Activated CD4-positive, alpha-beta T cell treated with anti-CD3 and anti-CD28 coated beads, Interleukin-2, amount 10 ng/mL, durations not matched to agents 24 days and 14 days (primary cell): ENCODE measurements at regions not wholly inside any gene's neighbourhood (a gene's known extent, or its start where the extent isn't known, plus 50 kb on each side); places are given as distances from the start of the nearest gene placed in this dataset.
"Not testable (repeated sequence)": the region's sequence is repeated elsewhere in the genome, so short reads cannot be mapped to it uniquely, and the experiment has no call there.

ENCODE experiments used
- DNase-seq: peaks from one replicate; pipeline ENCODE4 v3.0.0; 2022
- H3K27ac Mint-ChIP-seq: one replicate; pipeline ENCODE4 v1.8.0; 2022; ENCODE audit warnings: mild to moderate bottlenecking, mixed read lengths
- H3K27me3 Mint-ChIP-seq: one replicate; pipeline ENCODE4 v1.8.0; 2022; ENCODE audit warnings: mixed read lengths
- H3K36me3 Mint-ChIP-seq: one replicate; pipeline ENCODE4 v1.8.0; 2022; ENCODE audit warnings: low read depth, mild to moderate bottlenecking, mixed read lengths
- H3K4me1 Mint-ChIP-seq: one replicate; pipeline ENCODE4 v1.8.0; 2021; ENCODE audit warnings: mixed read lengths
- H3K4me3 Mint-ChIP-seq: one replicate; pipeline ENCODE4 v1.8.0; 2022; ENCODE audit warnings: mild to moderate bottlenecking, moderate library complexity, mixed read lengths
- H3K9me3 Mint-ChIP-seq: one replicate; pipeline ENCODE4 v1.8.0; 2021; ENCODE audit warnings: mixed read lengths
- intact Hi-C: fragments of 100-400 bp; cut with micrococcal nuclease; formaldehyde crosslinking; loops from one replicate; pipeline ENCODE4 v1.15.1; 2023

DNA sequence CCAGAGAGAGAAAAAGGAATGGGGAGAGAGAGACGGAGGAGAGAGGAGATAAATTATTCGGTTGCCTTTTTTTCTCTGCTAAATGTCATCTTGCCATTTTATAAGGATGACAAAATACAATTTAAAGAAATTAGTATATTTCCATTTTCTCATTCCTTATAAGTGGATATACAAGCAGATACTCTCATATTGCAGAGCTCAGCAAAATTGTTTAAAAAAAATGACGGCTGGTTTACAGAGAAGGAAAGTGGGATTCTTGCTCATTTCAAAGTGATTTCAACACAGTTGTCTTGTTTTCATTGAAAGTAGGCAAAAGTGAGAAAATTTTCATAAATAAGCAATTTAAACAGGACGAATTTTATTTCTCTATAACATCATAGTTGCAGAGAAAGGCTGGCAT is 641.9 kb upstream of the CDH6 start:
- Mint-ChIP-seq H3K27ac (no peak overlapping the region), H3K4me1 (no peaks in the 10 kb centered on the region), H3K9me3 (no peaks in the 10 kb centered on the region), H3K4me3 (no peak overlapping the region), H3K36me3 (no peaks in the 10 kb centered on the region), H3K27me3 (no peaks in the 10 kb centered on the region)
- no peak for DNase-seq
- intact Hi-C loops, result no loop called here

DNA sequence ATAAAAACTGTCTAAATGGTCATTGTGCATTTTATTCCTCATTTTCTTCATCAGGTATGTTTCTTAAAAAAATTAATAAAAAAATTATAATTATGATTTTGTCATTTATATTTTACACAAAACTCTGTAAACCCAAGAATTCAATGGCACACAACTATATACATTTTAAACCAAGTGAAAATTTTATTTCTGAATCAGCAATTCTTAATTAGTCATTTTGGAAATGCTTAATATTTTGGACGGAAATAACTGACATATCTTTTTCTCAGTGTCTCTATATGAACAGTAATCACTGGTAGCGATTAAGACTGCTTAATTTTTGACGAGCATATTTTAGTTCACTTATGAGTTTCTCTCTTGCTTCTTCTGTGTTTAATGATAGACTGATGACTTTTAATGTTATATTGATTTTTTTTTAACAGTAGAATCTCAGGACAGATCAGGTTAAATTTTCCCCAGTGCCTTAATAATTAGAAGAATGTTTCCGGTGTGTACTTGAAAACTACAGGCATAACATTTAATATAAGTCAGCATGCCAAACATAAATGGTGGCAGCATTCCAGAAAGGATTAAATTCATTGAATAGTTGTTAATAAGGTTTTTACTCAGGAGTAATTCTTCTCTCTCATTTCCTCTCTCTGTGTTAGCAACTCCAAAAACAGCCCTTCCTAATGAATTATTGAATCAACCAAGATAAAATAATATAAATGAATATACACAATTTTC is 644.7 kb upstream of the CDH6 start:
- Mint-ChIP-seq H3K9me3 (no peaks in the 10 kb centered on the region), H3K36me3 (no peaks in the 10 kb centered on the region), H3K4me3 (no peak overlapping the region), H3K27ac (no peak overlapping the region), H3K27me3 (no peaks in the 10 kb centered on the region), H3K4me1 (no peaks in the 10 kb centered on the region)
- DNase-seq, result no peak
- intact Hi-C loops, result no loop called here

DNA sequence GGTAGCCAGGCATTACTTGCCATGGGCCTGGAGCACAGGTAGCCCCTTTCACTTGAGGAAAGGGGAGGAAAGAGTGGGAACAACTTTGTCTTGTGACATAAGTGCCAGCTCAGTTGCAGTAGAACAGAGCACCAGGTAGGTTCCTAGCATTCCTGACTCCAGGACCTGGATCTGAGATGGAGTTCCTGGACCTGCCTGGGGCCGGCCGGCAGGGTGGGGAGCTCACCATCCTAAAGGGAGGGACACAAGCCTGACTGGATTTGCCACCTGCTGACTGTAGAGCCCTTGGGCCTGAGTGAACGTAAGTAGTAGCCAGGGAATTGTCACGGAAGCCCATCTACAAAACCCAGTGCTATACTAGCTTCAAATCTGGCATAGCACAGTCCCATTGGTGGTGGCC is 653.3 kb upstream of the CDH6 start:
- H3K27me3 Mint-ChIP-seq, result no peaks in the 10 kb centered on the region
- no peaks in the 10 kb centered on the region for H3K36me3 Mint-ChIP-seq
- H3K4me1 Mint-ChIP-seq, result no peaks in the 10 kb centered on the region

DNA sequence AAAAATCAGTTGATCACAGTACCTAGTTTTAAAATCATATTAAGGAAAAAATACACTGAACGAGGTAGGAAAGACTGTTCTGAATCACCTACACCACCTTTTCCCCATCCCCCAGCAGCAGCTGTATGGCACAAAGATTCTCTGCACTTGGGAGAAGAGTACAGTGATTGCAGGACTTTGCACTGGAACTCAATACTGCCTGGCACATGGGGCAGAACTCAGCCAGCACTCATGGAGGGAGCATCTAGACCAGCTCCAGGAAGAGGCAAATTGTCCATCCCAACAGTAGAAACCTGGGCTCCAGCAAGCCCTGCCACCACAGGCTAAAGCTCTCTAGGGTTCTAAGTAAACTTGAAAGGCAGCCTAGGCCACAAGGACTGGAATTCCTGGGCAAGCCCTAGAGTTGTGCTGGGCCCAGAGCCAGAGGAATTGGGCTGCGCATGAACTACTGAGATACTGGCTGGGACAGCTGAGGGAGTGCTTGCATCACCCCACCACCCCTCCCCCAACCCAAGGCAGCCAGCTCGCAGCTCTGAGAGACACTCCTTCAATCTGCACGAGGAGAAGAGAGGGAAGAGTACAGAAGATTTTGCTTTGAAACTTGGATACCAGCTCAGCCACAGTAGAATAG is 654.4 kb upstream of the CDH6 start:
- Mint-ChIP-seq H3K27me3 (no peaks in the 10 kb centered on the region), H3K36me3 (no peaks in the 10 kb centered on the region), H3K4me1 (no peaks in the 10 kb centered on the region), H3K9me3 (peaks cover 5% of the 10 kb centered on the region), H3K27ac (no peak overlapping the region), H3K4me3 (no peak overlapping the region)
- intact Hi-C loops, result no loop called here
- DNase-seq, result no peak

More for the DNA sequence above, 653.3 kb upstream of the CDH6 start:
- no peak for DNase-seq
- intact Hi-C loops, result no loop called here
- Mint-ChIP-seq H3K4me3 (no peak overlapping the region), H3K27ac (no peak overlapping the region), H3K9me3 (peaks cover 5% of the 10 kb centered on the region)

DNA sequence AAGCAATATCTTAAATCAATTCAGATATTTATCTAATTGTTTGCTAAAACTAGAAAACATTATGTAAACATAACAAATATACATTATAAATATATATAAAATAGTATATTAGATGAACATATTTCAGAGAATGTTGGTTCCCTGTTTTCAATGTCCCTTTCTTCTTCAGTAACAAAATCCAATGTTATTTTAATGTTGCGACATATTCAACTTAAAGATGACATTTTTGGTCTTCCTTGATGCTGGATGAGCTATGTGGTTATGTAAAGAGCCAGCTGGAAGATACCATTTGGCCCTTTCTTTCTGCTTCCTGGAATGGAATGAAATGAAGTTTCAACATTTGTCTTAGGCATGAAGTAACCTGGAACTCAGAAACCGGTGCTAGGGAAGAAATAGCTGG is 668.1 kb upstream of the CDH6 start:
- H3K9me3 Mint-ChIP-seq, result peaks cover 5% of the 10 kb centered on the region
- intact Hi-C loops, result no loop called here
- no peak overlapping the region for H3K4me3 Mint-ChIP-seq
- H3K27me3 Mint-ChIP-seq, result no peaks in the 10 kb centered on the region
- H3K4me1 Mint-ChIP-seq, result no peaks in the 10 kb centered on the region
- H3K27ac Mint-ChIP-seq, result no peak overlapping the region
- no peak for DNase-seq
- H3K36me3 Mint-ChIP-seq, result no peaks in the 10 kb centered on the region

DNA sequence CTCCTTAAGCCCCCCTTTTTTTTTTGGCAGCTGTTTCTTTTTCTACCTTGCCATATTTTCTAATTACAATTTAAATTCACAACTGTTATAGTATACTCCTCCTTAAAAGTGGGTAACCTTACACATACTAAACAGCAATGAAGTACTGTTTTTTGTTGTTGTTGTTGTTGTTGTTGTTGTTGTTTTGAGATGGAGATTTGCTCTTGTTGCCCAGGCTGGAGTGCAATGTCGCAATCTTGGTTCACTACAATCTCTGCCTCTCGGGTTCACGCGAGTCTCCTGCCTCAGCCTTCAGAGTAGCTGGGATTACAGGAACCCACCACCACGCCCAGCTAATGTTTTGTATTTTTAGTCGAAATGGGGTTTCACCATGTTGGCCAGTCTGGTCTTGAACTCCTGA is 669.1 kb upstream of the CDH6 start:
- H3K27me3 Mint-ChIP-seq, result no peaks in the 10 kb centered on the region
- intact Hi-C loops, result no loop called here
- H3K4me3 Mint-ChIP-seq, result no peak overlapping the region
- no peak for DNase-seq
- no peak overlapping the region for H3K27ac Mint-ChIP-seq
- peaks cover 3% of the 10 kb centered on the region for H3K9me3 Mint-ChIP-seq
- H3K36me3 Mint-ChIP-seq, result no peaks in the 10 kb centered on the region
- H3K4me1 Mint-ChIP-seq, result no peaks in the 10 kb centered on the region

DNA sequence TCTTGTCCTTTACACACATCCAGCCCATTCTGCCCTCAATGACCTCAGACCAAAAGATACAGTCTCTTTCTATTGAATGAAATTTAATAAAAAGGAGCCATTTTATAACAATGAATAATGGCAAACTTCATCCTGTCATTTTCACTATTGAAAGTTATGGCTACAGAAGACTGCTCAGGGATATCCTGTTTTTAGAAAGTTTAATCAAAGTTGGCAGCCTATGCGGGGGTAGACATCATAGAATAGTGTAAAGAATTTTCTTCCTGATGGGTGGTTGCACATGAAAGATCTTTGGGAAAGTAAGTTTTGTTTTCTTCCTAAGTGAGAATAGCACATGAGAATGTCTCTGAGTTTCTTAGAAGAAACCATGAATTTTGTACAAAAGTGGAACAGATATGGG is 670.4 kb upstream of the CDH6 start:
- no peak overlapping the region for H3K27ac Mint-ChIP-seq
- intact Hi-C loops, result no loop called here
- no peak for DNase-seq
- no peaks in the 10 kb centered on the region for H3K27me3 Mint-ChIP-seq
- no peaks in the 10 kb centered on the region for H3K36me3 Mint-ChIP-seq
- no peak overlapping the region for H3K4me3 Mint-ChIP-seq
- no peaks in the 10 kb centered on the region for H3K4me1 Mint-ChIP-seq
- peaks cover 3% of the 10 kb centered on the region for H3K9me3 Mint-ChIP-seq

DNA sequence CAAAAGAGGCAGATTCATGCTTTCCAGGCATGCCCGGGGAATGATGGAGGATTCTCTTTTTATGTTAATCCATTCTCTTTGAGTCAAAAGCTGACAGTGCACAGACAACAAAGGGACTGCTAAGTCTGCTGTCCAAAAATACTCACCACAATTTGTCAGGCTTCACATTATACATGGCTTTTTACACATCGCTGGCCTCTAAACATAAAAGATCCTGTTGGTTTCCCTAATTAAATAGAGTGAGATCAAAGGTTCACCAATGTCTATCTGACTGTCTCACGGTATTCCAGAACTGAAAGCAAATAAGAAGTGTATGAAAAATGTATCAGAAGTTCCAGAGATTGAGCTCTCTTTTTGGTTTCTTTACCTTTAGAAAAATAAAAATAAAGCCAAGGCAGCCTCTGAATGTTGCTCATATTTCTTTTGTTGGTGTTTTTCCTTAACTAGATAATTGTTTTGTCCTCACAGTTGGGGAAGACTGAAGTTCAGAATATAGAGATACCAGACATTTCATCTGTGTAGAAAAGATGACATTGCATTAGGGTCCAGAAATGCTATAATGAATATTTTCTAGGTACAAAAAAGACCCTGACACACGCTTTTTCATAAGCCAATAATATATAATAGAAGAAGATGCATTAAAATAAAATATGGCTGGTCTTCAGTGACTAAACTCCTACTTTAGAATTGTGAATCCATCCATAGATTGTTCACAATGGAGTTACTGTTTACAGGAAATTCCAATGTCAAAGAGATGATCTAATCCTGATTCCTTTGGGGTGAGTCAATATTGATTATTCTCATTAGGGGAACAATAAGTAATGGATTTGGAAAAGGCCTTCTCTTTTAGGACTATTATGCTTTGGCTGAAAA is 688.2 kb upstream of the CDH6 start:
- DNase-seq, result no peak
- no peaks in the 10 kb centered on the region for H3K4me1 Mint-ChIP-seq
- H3K9me3 Mint-ChIP-seq, result no peaks in the 10 kb centered on the region
- H3K4me3 Mint-ChIP-seq, result no peak overlapping the region
- H3K27me3 Mint-ChIP-seq, result no peaks in the 10 kb centered on the region
- no peaks in the 10 kb centered on the region for H3K36me3 Mint-ChIP-seq
- H3K27ac Mint-ChIP-seq, result no peak overlapping the region
- intact Hi-C loops, result no loop called here

DNA sequence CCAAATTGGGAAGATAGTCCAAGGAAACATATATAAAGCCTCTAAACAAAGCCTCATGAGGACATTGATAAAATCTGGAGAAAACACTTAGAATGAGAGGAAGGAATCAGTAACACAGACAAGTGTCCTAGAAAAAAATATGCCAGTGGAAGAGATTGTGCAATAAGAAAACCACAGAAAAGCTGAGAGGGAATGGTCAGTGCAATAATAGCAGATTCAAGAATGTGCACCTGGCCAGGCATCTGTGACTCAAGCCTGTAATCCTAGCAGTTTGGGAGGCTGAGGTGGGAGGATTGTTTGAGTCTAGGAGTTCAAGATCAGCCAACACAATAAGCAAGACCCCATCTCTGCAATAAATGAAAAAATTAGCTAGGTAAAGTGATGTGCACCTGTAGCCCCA is 691.2 kb upstream of the CDH6 start:
- Mint-ChIP-seq H3K4me1 (no peaks in the 10 kb centered on the region), H3K27ac (no peak overlapping the region), H3K4me3 (no peak overlapping the region), H3K36me3 (no peaks in the 10 kb centered on the region), H3K9me3 (peaks cover 3% of the 10 kb centered on the region), H3K27me3 (no peaks in the 10 kb centered on the region)
- DNase-seq, result no peak
- intact Hi-C loops, result no loop called here

DNA sequence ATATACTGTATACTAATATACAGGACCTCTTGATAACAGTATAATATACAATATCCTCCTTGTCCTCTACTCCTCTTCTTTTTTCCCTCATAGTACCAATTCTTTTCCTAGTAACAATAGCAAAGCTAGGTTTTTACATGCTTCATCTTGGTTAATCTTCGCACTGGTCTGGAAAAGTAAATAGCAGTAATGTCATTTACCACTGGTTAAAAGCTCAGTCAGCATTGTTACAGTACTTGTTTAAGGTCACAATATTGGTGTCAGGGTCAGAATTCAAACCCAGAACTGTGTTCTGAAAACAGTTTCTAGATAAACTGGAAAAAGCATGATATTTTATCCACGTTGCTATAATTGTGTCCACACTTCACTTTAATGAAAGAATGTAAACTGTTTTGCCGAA is 692.4 kb upstream of the CDH6 start:
- Mint-ChIP-seq H3K9me3 (peaks cover 3% of the 10 kb centered on the region), H3K27me3 (no peaks in the 10 kb centered on the region), H3K4me1 (no peaks in the 10 kb centered on the region), H3K4me3 (no peak overlapping the region), H3K27ac (no peak overlapping the region), H3K36me3 (no peaks in the 10 kb centered on the region)
- intact Hi-C loops, result no loop called here
- DNase-seq, result no peak

DNA sequence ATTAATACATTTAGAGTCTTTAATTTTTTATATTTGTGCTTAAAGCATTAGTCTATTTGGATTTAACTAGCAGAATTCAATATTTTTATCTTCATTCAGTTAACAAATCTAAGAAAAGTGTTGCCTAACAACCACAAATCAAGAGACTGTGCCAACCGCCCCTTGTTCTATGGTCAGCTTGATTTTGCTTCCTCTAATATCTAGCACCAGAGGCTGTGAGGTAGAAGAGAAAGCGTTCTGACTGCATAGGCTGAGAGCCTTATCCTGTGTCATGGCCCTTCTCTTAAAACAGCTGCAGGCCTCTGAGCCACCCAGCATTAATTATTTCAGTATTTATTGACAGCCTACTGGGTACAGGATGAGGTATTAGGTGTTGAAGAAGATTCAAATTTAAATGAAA is 693.0 kb upstream of the CDH6 start:
- Mint-ChIP-seq H3K36me3 (no peaks in the 10 kb centered on the region), H3K4me1 (no peaks in the 10 kb centered on the region), H3K9me3 (peaks cover 3% of the 10 kb centered on the region), H3K27ac (no peak overlapping the region), H3K27me3 (no peaks in the 10 kb centered on the region), H3K4me3 (no peak overlapping the region)
- intact Hi-C loops, result no loop called here
- no peak for DNase-seq

DNA sequence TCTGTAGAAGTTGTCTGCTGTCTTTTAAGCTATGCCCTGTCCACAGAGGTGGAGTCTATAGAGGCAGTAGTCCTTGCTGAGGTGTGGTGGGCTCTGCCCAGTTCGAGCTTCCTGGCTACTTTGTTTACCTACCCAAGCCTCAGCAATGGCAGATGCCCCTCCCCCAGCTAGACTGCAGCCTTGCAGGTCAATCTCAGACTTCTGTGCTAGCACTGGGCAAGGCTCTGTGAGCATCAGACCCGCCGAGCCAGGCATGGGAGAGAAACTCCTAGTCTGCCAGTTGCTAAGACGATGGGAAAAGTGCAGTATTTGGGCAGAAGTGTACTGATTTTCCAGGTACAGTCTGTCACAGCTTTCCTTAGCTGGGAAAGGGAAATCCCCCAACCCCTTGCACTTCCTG is 694.1 kb upstream of the CDH6 start:
- Mint-ChIP-seq H3K9me3 (peaks cover 3% of the 10 kb centered on the region), H3K36me3 (no peaks in the 10 kb centered on the region), H3K27ac (no peak overlapping the region), H3K27me3 (no peaks in the 10 kb centered on the region), H3K4me1 (no peaks in the 10 kb centered on the region), H3K4me3 (no peak overlapping the region)
- intact Hi-C loops, result no loop called here
- DNase-seq, result no peak

DNA sequence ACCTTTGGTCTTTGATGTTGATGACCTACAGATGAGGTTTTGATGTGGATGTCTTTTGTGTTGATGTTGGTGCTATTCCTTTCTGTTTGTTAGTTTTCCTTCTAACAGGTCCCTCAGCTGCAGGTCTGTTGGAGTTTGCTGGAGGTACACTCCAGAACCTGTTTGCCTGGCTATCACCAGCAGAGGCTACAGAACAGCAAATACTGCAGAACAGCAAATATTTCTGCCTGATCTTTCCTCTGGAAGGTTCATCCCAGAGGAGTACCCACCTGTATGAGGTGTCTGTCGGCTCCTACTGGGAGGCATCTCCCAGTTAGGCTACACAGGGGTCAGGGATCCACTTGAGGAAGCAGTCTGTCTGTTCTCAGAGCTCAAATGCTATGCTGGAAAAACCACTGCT is 694.5 kb upstream of the CDH6 start:
- DNase-seq, result no peak
- Mint-ChIP-seq H3K27ac (no peak overlapping the region), H3K9me3 (peaks cover 3% of the 10 kb centered on the region), H3K4me3 (no peak overlapping the region), H3K36me3 (no peaks in the 10 kb centered on the region), H3K27me3 (no peaks in the 10 kb centered on the region), H3K4me1 (no peaks in the 10 kb centered on the region)
- intact Hi-C loops, result no loop called here

DNA sequence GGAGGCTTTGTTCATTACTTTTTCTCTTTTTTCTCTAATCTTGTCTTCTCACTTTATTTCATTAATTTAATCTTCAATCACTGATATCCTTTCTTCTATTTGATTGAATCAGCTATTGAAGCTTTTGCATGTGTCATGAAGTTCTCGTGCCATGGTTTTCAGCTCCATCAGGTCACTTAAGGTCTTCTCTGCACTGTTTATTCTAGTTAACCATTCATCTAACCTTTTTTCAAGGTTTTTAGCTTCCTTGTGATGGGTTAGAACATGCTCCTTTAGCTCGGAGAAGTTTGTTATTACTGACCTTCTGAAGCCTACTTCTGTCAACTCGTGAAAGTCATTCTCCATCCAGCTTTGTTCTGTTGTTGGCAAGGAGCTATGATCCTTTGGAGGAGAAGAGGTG is 695.0 kb upstream of the CDH6 start:
- H3K27ac Mint-ChIP-seq, H3K9me3 Mint-ChIP-seq, DNase-seq, H3K4me1 Mint-ChIP-seq, intact Hi-C loops, H3K4me3 Mint-ChIP-seq, H3K27me3 Mint-ChIP-seq, H3K36me3 Mint-ChIP-seq: not testable (repeated sequence)
